Lower lobe of right lung (tissue), 2 donors: ENCODE measurements at regions not wholly inside any gene's neighbourhood (a gene's known extent, or its start where the extent isn't known, plus 50 kb on each side); places are given as distances from the start of the nearest gene placed in this dataset.
"Not testable (repeated sequence)": the region's sequence is repeated elsewhere in the genome, so short reads cannot be mapped to it uniquely, and the experiment has no call there.

Experiments
- ATAC-seq, 2 donors: fragments of 200-7000 bp; cut with Tn5 transposase; one replicate each; pipeline ENCODE4 v1.9.1; 2020 to 2022; ENCODE audit warnings: mild to moderate bottlenecking in 2 of 2, moderate library complexity in 2 of 2
- DNase-seq: peaks from one replicate; pipeline ENCODE4 v3.0.0-alpha.2; 2020
- H3K27ac ChIP-seq: fragments of 200-600 bp; one replicate; pipeline ENCODE4 v1.8.0; 2022
- H3K27me3 ChIP-seq: fragments of 200-600 bp; one replicate; pipeline ENCODE4 v1.8.0; 2022; ENCODE audit warnings: low read depth
- H3K36me3 ChIP-seq: fragments of 200-600 bp; one replicate; pipeline ENCODE4 v1.8.0; 2022; ENCODE audit warnings: mild to moderate bottlenecking
- H3K4me1 ChIP-seq: fragments of 200-600 bp; one replicate; pipeline ENCODE4 v1.8.0; 2022
- H3K4me3 ChIP-seq: fragments of 200-600 bp; one replicate; pipeline ENCODE4 v1.8.0; 2022; ENCODE audit warnings: mild to moderate bottlenecking
- H3K9me3 ChIP-seq: fragments of 200-600 bp; one replicate; pipeline ENCODE4 v1.8.0; 2022
- CTCF ChIP-seq: fragments of 200-600 bp; IDR thresholded peaks from one replicate; pipeline ENCODE4 v1.8.0; 2022; ENCODE audit warnings: antibody characterized with exemption, mild to moderate bottlenecking
- intact Hi-C: fragments of 100-400 bp; cut with DNase I; formaldehyde crosslinking; loops from one replicate; pipeline ENCODE4 v1.11.0; 2022
- donor health status: DM: no; HTN: yes; CAD: no; lungs with severe emphysema.

DNA sequence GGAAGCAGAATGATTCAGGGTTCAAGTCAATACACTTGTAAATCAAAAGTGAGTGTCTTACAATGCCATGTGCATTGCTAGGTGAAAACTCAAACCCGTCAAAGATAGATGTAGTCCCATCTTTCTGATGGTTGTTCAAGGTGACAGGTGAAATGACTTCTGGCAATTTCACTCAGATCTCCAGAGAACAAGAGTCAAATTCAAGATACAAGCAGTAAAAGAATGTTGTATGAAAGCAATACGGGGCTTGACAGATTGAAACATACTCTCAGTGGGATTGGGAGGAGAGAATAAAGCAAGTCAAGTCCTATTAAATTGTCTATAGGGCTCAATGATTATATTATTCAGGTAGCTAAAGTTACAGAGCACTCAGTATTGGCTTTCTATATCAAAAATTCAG, 105.1 kb upstream of the ANXA10 start:
- intact Hi-C loops: no loop called here
- no peaks in the 10 kb centered on the region for H3K36me3 ChIP-seq
- ATAC-seq: no peak
- no peaks in the 10 kb centered on the region for H3K9me3 ChIP-seq
- no peaks in the 10 kb centered on the region for H3K4me1 ChIP-seq
- no peak for DNase-seq
- no peak overlapping the region for H3K4me3 ChIP-seq
- H3K27me3 ChIP-seq: no peaks in the 10 kb centered on the region
- TF ChIP-seq CTCF: no peak
- no peak overlapping the region for H3K27ac ChIP-seq

GRCh38 chr4:167989815-167990214, 102.5 kb upstream of the ANXA10 start:
- H3K27me3 ChIP-seq: no peaks in the 10 kb centered on the region
- H3K9me3 ChIP-seq: no peaks in the 10 kb centered on the region
- no peaks in the 10 kb centered on the region for H3K4me1 ChIP-seq
- no peak for ATAC-seq
- H3K4me3 ChIP-seq: no peak overlapping the region
- H3K36me3 ChIP-seq: no peaks in the 10 kb centered on the region
- no peak for TF ChIP-seq CTCF
- DNase-seq: no peak
- no peak overlapping the region for H3K27ac ChIP-seq
- intact Hi-C loops: no loop called here

GRCh38 chr4:168008112-168008511, 84.2 kb upstream of the ANXA10 start:
- H3K27ac ChIP-seq, DNase-seq, H3K27me3 ChIP-seq, ATAC-seq, intact Hi-C loops, H3K9me3 ChIP-seq, H3K4me1 ChIP-seq, H3K36me3 ChIP-seq, H3K4me3 ChIP-seq: not testable (repeated sequence)

DNA sequence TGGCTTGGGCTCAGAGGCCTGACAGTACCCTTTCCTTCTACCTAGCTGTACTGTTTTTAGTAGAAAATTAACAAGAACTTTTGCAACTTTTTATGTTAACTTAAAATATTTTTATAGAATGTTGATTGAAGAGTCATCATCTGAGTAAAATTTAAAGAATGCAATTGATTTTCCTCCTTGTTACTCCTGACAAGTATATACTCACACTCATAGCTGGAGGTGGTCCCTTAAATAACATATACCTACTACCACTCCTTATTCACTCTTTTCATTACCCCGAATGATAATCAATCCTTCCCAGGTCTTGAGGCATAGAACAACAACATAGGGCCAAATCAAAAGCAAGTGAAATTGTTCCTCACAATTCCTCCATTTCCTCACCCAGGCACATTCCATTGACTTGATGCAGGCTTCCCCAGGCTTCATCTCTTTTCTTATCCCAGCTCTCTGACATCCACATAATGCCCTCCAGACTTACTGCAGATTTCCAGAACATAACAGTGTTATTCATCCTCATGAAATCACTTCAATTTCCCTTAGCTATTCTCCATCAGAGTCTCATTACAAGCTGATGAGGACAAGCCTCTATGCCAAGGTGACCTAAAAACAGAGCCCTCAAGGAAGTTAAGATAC, 73.2 kb upstream of the ANXA10 start:
- ATAC-seq (no peak), DNase-seq (no peak)
- Histone ChIP-seq H3K27me3 (no peaks in the 10 kb centered on the region), H3K9me3 (no peaks in the 10 kb centered on the region), H3K36me3 (no peaks in the 10 kb centered on the region), H3K27ac (no peak overlapping the region), H3K4me3 (no peak overlapping the region), H3K4me1 (no peaks in the 10 kb centered on the region)
- TF ChIP-seq CTCF: no peak
- intact Hi-C loops: no loop called here

GRCh38 chr4:168019921-168020320, 72.4 kb upstream of the ANXA10 start:
- no peaks in the 10 kb centered on the region for H3K4me1 ChIP-seq
- intact Hi-C loops: no loop called here
- ATAC-seq (no peak), DNase-seq (no peak)
- H3K27me3 ChIP-seq: no peaks in the 10 kb centered on the region
- no peak for TF ChIP-seq CTCF
- no peak overlapping the region for H3K4me3 ChIP-seq
- H3K9me3 ChIP-seq: no peaks in the 10 kb centered on the region
- H3K27ac ChIP-seq: no peak overlapping the region
- H3K36me3 ChIP-seq: no peaks in the 10 kb centered on the region

DNA sequence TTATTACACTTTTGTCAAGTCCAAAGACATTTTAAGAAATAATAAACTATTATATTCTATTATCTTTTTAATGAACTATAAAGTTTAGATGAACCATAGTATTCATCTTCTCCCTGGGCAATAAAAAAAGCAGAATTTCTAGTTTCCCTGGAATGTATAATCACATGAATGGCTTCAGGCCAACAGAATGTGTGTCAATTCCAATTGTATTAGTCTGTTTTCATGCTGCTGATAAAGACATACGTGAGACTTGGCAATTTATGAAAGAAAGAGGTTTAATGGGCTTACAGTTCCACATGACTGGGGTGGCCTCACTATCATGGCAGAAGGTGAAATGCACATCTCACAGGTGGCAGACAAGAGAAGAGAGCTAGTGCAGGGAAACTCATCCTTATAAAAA, 70.7 kb upstream of the ANXA10 start:
- H3K9me3 ChIP-seq: no peaks in the 10 kb centered on the region
- DNase-seq (no peak), ATAC-seq (no peak)
- H3K36me3 ChIP-seq: no peaks in the 10 kb centered on the region
- no peaks in the 10 kb centered on the region for H3K4me1 ChIP-seq
- H3K4me3 ChIP-seq: no peak overlapping the region
- no peak overlapping the region for H3K27ac ChIP-seq
- no peaks in the 10 kb centered on the region for H3K27me3 ChIP-seq
- TF ChIP-seq CTCF: no peak
- intact Hi-C loops: no loop called here
